ENCODE measurements at regions not wholly inside any gene's neighbourhood (a gene's known extent, or its start where the extent isn't known, plus 50 kb on each side); places are given as distances from the start of the nearest gene placed in this dataset.

DNA sequence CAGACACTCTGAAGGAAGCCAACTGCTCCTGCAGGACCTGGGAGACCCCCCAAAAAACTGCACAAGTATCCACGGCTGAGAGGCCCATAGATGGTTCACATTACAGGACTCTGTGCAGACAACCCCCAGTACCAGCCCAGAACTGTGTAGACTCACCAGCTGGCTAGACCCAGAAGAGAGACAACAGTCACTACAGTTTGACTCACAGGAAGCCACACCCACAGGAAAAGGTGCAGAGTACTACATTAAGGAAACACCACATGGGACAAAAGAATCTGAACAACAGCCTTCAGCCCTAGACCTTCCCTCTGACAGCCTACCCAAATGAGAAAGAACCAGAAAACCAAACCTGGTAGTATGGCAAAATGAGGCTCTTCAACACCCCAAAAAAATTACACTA is 281.2 kb upstream of the RGMB start:
- TF ChIP-seq, protein P1, sequence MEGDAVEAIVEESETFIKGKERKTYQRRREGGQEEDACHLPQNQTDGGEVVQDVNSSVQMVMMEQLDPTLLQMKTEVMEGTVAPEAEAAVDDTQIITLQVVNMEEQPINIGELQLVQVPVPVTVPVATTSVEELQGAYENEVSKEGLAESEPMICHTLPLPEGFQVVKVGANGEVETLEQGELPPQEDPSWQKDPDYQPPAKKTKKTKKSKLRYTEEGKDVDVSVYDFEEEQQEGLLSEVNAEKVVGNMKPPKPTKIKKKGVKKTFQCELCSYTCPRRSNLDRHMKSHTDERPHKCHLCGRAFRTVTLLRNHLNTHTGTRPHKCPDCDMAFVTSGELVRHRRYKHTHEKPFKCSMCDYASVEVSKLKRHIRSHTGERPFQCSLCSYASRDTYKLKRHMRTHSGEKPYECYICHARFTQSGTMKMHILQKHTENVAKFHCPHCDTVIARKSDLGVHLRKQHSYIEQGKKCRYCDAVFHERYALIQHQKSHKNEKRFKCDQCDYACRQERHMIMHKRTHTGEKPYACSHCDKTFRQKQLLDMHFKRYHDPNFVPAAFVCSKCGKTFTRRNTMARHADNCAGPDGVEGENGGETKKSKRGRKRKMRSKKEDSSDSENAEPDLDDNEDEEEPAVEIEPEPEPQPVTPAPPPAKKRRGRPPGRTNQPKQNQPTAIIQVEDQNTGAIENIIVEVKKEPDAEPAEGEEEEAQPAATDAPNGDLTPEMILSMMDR (conservative IDR thresholded peaks at IDR 0.05; ENCODE audit: low read depth, low read length) = no peak

GRCh38 chr5:98497418-98497817 is 276.0 kb upstream of the RGMB start:
- no peak overlapping the region for H3K27ac ChIP-seq
- no peak overlapping the region for H3K9ac ChIP-seq
- no peak overlapping the region for H3K4me2 ChIP-seq
- TF ChIP-seq, protein P1 (conservative IDR thresholded peaks at IDR 0.05; ENCODE audit: low read depth, low read length) = no peak
- H2AFZ ChIP-seq (ENCODE audit: low read depth) = no peak overlapping the region
- H4K20me1 ChIP-seq (ENCODE audit: insufficient read depth) = no peaks in the 10 kb centered on the region
- no peaks in the 10 kb centered on the region for H3K27me3 ChIP-seq (ENCODE audit: insufficient read depth, low read depth)
- H3K79me2 ChIP-seq (ENCODE audit: insufficient read depth, low read depth) = no peaks in the 10 kb centered on the region
- no peaks in the 10 kb centered on the region for H3K4me1 ChIP-seq (ENCODE audit: low read depth, poor library complexity, severe bottlenecking)
- H3K36me3 ChIP-seq (ENCODE audit: insufficient read depth) = no peaks in the 10 kb centered on the region
- H3K4me3 ChIP-seq (IDR thresholded peaks at IDR 0.05; ENCODE audit: insufficient read depth, low read depth, low read length) = no peak overlapping the region

More for the DNA sequence above, 281.2 kb upstream of the RGMB start:
- Histone ChIP-seq H3K36me3 (ENCODE audit: insufficient read depth) (no peaks in the 10 kb centered on the region), H2AFZ (ENCODE audit: low read depth) (no peak overlapping the region), H3K4me1 (ENCODE audit: low read depth, poor library complexity, severe bottlenecking) (no peaks in the 10 kb centered on the region), H3K27ac (no peak overlapping the region), H3K4me3 (IDR thresholded peaks at IDR 0.05; ENCODE audit: insufficient read depth, low read depth, low read length) (no peak overlapping the region), H3K9ac (no peak overlapping the region), H3K27me3 (ENCODE audit: insufficient read depth, low read depth) (no peaks in the 10 kb centered on the region), H4K20me1 (ENCODE audit: insufficient read depth) (no peaks in the 10 kb centered on the region), H3K79me2 (ENCODE audit: insufficient read depth, low read depth) (no peaks in the 10 kb centered on the region), H3K4me2 (no peak overlapping the region)

DNA sequence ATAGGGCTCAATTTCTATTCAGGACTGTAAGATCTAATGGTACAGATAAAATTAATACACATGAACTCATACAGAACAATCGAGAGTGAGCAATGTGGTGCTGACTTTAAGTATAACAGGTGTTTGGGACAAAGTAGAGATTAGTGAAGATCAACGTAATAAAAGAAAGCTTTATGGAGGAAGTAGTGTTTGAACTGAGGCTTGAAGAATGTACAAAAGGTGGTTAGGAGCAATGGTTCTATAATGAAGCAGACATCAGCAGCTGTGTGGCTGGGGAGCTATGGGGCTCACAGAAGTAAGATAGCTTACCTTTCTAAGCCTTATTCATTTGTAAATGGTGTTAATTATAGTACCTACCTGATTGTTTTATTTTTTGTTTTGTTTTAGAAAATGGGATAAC is 275.4 kb upstream of the RGMB start:
- no peaks in the 10 kb centered on the region for H3K36me3 ChIP-seq (ENCODE audit: insufficient read depth)
- H3K27me3 ChIP-seq (ENCODE audit: insufficient read depth, low read depth) = no peaks in the 10 kb centered on the region
- H3K9ac ChIP-seq = no peak overlapping the region
- no peaks in the 10 kb centered on the region for H3K79me2 ChIP-seq (ENCODE audit: insufficient read depth, low read depth)
- no peaks in the 10 kb centered on the region for H4K20me1 ChIP-seq (ENCODE audit: insufficient read depth)
- H2AFZ ChIP-seq (ENCODE audit: low read depth) = no peak overlapping the region
- no peak overlapping the region for H3K4me3 ChIP-seq (IDR thresholded peaks at IDR 0.05; ENCODE audit: insufficient read depth, low read depth, low read length)
- H3K4me1 ChIP-seq (ENCODE audit: low read depth, poor library complexity, severe bottlenecking) = no peaks in the 10 kb centered on the region
- TF ChIP-seq, protein P1 (conservative IDR thresholded peaks at IDR 0.05; ENCODE audit: low read depth, low read length) = no peak
- H3K27ac ChIP-seq = no peak overlapping the region
- H3K4me2 ChIP-seq = no peak overlapping the region

DNA sequence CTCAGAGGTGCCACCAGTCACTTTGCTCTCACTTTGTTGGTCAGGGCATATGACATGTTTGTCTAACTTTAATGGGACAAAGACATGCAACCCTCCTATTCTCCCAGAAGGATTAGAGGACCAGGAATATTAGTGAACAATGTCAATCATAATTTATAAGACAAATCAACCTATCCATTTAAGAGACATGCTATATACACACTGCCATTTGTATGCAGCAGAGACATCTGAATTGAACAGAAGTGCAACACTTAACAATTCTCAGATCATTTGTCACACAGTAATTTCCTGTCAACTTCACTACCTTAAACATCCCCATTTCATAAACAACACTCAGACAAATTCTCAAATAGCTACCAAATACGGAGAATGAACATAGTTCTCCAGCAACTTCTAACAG is 273.6 kb upstream of the RGMB start:
- TF ChIP-seq, protein P1 (conservative IDR thresholded peaks at IDR 0.05; ENCODE audit: low read depth, low read length) = no peak
- no peaks in the 10 kb centered on the region for H3K27me3 ChIP-seq (ENCODE audit: insufficient read depth, low read depth)
- no peaks in the 10 kb centered on the region for H4K20me1 ChIP-seq (ENCODE audit: insufficient read depth)
- no peak overlapping the region for H3K4me2 ChIP-seq
- H3K9ac ChIP-seq = no peak overlapping the region
- H2AFZ ChIP-seq (ENCODE audit: low read depth) = no peak overlapping the region
- H3K4me3 ChIP-seq (IDR thresholded peaks at IDR 0.05; ENCODE audit: insufficient read depth, low read depth, low read length) = no peak overlapping the region
- H3K79me2 ChIP-seq (ENCODE audit: insufficient read depth, low read depth) = no peaks in the 10 kb centered on the region
- H3K36me3 ChIP-seq (ENCODE audit: insufficient read depth) = no peaks in the 10 kb centered on the region
- H3K27ac ChIP-seq = no peak overlapping the region
- no peaks in the 10 kb centered on the region for H3K4me1 ChIP-seq (ENCODE audit: low read depth, poor library complexity, severe bottlenecking)

All from KMS-11 (cell line).